K562 (cell line): ENCODE measurements at regions not wholly inside any gene's neighbourhood (a gene's known extent, or its start where the extent isn't known, plus 50 kb on each side); places are given as distances from the start of the nearest gene placed in this dataset.

Experiments
- MGA ChIP-seq: fragments of 450-650 bp; IDR thresholded peaks from 2 replicates; pipeline ENCODE4 v1.6.1; 2016; ENCODE audit warnings: mild to moderate bottlenecking, moderate library complexity
- POLR2A ChIP-seq: fragments of 450-650 bp; conservative IDR thresholded peaks from 2 replicates; pipeline ENCODE4 v1.6.1; 2016
- TF ChIP-seq, protein P1 (sequence below): fragments of 250-450 bp; sonication (Bioruptor Pico); IDR thresholded peaks from 2 replicates; pipeline ENCODE4 v1.9.0; 2021; ENCODE audit warnings: mild to moderate bottlenecking, inconsistent platforms

GRCh38 chr3:20652231-20652986 lies 466.4 kb upstream of the SGO1 start:
- TF ChIP-seq, protein P1, sequence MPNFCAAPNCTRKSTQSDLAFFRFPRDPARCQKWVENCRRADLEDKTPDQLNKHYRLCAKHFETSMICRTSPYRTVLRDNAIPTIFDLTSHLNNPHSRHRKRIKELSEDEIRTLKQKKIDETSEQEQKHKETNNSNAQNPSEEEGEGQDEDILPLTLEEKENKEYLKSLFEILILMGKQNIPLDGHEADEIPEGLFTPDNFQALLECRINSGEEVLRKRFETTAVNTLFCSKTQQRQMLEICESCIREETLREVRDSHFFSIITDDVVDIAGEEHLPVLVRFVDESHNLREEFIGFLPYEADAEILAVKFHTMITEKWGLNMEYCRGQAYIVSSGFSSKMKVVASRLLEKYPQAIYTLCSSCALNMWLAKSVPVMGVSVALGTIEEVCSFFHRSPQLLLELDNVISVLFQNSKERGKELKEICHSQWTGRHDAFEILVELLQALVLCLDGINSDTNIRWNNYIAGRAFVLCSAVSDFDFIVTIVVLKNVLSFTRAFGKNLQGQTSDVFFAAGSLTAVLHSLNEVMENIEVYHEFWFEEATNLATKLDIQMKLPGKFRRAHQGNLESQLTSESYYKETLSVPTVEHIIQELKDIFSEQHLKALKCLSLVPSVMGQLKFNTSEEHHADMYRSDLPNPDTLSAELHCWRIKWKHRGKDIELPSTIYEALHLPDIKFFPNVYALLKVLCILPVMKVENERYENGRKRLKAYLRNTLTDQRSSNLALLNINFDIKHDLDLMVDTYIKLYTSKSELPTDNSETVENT = no peak
- TF ChIP-seq POLR2A = no peak
- TF ChIP-seq MGA = no peak
